GM12873 (cell line): ENCODE measurements at regions not wholly inside any gene's neighbourhood (a gene's known extent, or its start where the extent isn't known, plus 50 kb on each side); places are given as distances from the start of the nearest gene placed in this dataset.

Experiments used
- CTCF ChIP-seq: IDR thresholded peaks from 2 replicates; pipeline ENCODE4 v1.5.1; 2012; ENCODE audit warnings: low read depth, mild to moderate bottlenecking, moderate library complexity, low read length, control low read depth; ENCODE audit not compliant: insufficient read depth; ENCODE audit errors: missing control alignments

DNA sequence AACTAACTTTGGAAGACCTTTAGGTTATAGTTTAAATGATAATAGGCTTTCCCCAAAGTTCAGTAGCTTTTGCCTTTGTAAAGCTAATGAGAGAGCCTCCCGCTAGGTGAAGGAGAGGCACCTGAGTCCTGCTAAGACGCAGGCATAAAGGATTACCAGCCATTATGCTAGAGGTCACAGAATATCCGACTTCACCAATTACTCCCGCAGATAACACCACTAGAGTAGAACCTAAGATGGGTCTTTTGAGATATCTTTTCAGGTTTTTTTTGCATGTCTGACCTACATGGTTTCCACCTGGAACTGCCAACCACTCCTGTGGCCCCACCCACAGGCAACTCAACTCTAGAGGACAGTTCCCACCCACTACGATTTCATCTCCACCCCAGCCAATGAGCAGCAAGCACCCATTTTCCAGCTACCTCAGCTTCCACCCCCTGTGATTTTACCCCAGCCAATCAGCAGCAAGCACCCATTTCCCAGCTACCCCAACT lies 314.3 kb downstream of the BRD1 start:
- no peak for TF ChIP-seq CTCF

GRCh38 chr22:49512487-49513165 lies 315.0 kb downstream of the BRD1 start:
- no peak for TF ChIP-seq CTCF

GRCh38 chr22:49510718-49511117 lies 317.0 kb downstream of the BRD1 start:
- TF ChIP-seq CTCF = no peak

- TF ChIP-seq CTCF = no peak
Observed at GRCh38 chr22:49509016-49509415, 318.7 kb downstream of the BRD1 start.

- no peak for TF ChIP-seq CTCF
Observed at GRCh38 chr22:49508561-49508960, 319.1 kb downstream of the BRD1 start.

- TF ChIP-seq CTCF = no peak
Observed at GRCh38 chr22:49507607-49508292, 319.9 kb downstream of the BRD1 start.

DNA sequence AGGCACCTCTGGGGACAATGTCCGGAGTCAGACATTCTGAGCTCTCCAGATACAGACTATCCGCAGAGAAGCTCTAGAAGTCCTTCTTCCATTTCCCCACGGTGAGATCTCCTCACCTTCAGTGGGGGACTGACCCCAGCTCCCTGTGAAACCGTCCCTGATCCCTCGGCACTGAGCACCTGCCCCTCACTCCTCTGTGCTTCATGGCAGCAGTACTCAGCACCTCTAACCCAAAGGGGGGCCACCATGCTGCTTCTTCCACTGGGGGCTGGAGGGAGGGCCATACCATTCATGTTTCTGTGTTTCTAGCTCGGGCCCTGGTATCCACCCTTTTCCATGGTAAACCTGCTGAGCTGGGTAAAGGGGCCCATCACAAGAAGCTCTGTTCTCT lies 321.7 kb downstream of the BRD1 start:
- no peak for TF ChIP-seq CTCF
